ENCODE measurements at regions not wholly inside any gene's neighbourhood (a gene's known extent, or its start where the extent isn't known, plus 50 kb on each side); places are given as distances from the start of the nearest gene placed in this dataset.

DNA sequence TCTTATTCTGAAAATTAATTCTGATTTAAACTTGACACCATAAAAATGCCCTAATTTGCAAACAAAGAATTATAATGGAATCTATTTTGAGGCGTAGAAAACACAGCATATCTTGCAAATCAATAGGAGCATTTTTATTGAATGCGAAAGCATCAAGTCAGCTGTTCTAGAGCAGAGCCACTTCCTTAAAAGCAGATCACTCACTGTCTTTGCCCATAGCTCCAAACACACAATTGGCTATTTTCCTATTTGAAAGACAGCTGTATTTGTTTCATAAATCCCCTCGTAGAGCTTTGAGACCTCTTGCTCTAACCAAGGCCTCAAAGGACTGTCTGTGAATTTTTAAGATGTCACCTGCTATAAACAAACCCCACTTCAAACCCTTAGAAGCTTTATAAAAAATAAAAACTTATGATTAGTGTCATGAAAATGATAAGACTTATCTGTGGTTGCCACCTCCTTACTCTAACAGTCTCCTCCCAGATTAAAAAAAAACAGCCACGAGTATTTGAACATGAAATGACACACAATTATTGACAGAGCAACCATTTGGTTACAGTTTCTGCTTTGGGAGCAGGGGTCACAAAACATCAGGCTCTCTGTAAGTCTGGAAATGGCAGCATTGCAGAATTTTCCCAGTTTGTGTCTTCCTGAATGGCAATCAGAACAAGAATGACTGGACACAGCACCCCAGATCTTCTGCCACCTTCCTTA, 75.6 kb upstream of the RASEF start:
- Histone ChIP-seq H3K4me3 (replicated peaks; ENCODE audit: insufficient read depth, low read length) (no peak overlapping the region), H3K27me3 (ENCODE audit: insufficient read depth, poor library complexity, severe bottlenecking) (no peaks in the 10 kb centered on the region), H3K27ac (replicated peaks) (no peak overlapping the region)
- TF ChIP-seq SPI1 (IDR thresholded peaks at IDR 0.05; ENCODE audit: borderline replicate concordance, low read depth): peak; percentile 70
- TF ChIP-seq, protein P1, sequence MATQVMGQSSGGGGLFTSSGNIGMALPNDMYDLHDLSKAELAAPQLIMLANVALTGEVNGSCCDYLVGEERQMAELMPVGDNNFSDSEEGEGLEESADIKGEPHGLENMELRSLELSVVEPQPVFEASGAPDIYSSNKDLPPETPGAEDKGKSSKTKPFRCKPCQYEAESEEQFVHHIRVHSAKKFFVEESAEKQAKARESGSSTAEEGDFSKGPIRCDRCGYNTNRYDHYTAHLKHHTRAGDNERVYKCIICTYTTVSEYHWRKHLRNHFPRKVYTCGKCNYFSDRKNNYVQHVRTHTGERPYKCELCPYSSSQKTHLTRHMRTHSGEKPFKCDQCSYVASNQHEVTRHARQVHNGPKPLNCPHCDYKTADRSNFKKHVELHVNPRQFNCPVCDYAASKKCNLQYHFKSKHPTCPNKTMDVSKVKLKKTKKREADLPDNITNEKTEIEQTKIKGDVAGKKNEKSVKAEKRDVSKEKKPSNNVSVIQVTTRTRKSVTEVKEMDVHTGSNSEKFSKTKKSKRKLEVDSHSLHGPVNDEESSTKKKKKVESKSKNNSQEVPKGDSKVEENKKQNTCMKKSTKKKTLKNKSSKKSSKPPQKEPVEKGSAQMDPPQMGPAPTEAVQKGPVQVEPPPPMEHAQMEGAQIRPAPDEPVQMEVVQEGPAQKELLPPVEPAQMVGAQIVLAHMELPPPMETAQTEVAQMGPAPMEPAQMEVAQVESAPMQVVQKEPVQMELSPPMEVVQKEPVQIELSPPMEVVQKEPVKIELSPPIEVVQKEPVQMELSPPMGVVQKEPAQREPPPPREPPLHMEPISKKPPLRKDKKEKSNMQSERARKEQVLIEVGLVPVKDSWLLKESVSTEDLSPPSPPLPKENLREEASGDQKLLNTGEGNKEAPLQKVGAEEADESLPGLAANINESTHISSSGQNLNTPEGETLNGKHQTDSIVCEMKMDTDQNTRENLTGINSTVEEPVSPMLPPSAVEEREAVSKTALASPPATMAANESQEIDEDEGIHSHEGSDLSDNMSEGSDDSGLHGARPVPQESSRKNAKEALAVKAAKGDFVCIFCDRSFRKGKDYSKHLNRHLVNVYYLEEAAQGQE (IDR thresholded peaks at IDR 0.05; ENCODE audit: insufficient replicate concordance, low read depth): no peak
- DNase-seq (ENCODE audit: low read depth in 1 of 2, low spot score in 1 of 2): no peak

DNA sequence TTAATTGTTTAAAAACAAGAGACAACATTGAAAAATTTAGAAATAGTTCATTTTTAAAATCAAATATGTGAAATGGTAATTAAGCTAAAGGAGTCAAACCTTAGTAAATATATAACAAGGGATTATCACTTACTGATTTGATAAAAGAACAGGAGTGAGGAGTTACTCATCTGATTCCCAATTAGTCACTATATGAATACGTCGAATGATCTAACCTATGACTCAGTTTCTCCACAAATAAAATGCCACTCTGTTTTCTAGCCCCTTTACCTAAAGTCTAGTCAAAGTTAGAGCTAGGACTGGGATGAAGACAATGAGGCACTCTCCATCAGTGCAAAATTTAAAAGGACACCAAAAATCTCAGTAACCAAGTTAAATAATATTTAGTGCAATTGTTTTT, 70.4 kb upstream of the RASEF start:
- TF ChIP-seq, protein P1 (IDR thresholded peaks at IDR 0.05; ENCODE audit: insufficient replicate concordance, low read depth): no peak
- TF ChIP-seq POLR2AphosphoS5 (IDR thresholded peaks at IDR 0.05; ENCODE audit: low read depth) (no peak), GABPA (IDR thresholded peaks at IDR 0.05; ENCODE audit: low read depth) (no peak)
- TF ChIP-seq, protein P2, sequence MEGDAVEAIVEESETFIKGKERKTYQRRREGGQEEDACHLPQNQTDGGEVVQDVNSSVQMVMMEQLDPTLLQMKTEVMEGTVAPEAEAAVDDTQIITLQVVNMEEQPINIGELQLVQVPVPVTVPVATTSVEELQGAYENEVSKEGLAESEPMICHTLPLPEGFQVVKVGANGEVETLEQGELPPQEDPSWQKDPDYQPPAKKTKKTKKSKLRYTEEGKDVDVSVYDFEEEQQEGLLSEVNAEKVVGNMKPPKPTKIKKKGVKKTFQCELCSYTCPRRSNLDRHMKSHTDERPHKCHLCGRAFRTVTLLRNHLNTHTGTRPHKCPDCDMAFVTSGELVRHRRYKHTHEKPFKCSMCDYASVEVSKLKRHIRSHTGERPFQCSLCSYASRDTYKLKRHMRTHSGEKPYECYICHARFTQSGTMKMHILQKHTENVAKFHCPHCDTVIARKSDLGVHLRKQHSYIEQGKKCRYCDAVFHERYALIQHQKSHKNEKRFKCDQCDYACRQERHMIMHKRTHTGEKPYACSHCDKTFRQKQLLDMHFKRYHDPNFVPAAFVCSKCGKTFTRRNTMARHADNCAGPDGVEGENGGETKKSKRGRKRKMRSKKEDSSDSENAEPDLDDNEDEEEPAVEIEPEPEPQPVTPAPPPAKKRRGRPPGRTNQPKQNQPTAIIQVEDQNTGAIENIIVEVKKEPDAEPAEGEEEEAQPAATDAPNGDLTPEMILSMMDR (IDR thresholded peaks at IDR 0.05; ENCODE audit: insufficient read depth, low read length): no peak
- no peak for DNase-seq (ENCODE audit: low read depth in 1 of 2, low spot score in 1 of 2)
- Histone ChIP-seq H3K27ac (replicated peaks) (no peak overlapping the region), H3K27me3 (ENCODE audit: insufficient read depth, poor library complexity, severe bottlenecking) (no peaks in the 10 kb centered on the region), H3K4me3 (replicated peaks; ENCODE audit: insufficient read depth, low read length) (no peak overlapping the region)

DNA sequence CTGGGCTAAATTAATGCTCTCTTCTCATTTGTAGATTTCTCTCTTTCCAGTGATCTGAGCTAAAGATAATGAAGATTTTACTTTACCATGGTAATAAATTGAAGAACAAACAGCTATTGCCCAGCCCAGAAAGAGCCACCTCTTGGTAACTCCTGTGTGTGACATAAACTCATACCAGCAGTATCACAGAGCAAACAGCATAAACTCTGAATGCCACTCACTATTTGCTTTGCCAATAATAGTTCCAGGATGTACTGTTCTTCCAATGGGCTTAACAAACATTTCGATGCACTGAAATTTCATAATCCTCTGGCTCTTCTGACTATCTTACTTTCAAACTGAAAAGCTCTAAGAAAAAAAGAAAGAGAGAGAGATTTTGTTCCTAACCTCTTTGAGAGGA, 69.8 kb upstream of the RASEF start:
- H3K27ac ChIP-seq (replicated peaks): no peak overlapping the region
- TF ChIP-seq SPI1 (IDR thresholded peaks at IDR 0.05; ENCODE audit: borderline replicate concordance, low read depth): no peak
- TF ChIP-seq, protein P1 (IDR thresholded peaks at IDR 0.05; ENCODE audit: insufficient replicate concordance, low read depth): no peak
- TF ChIP-seq, protein P2 (IDR thresholded peaks at IDR 0.05; ENCODE audit: insufficient read depth, low read length): no peak
- TF ChIP-seq POLR2AphosphoS5 (IDR thresholded peaks at IDR 0.05; ENCODE audit: low read depth): no peak
- TF ChIP-seq GABPA (IDR thresholded peaks at IDR 0.05; ENCODE audit: low read depth): no peak
- H3K4me3 ChIP-seq (replicated peaks; ENCODE audit: insufficient read depth, low read length): no peak overlapping the region
- no peaks in the 10 kb centered on the region for H3K27me3 ChIP-seq (ENCODE audit: insufficient read depth, poor library complexity, severe bottlenecking)
- no peak for DNase-seq (ENCODE audit: low read depth in 1 of 2, low spot score in 1 of 2)
